ENCODE measurements at regions not wholly inside any gene's neighbourhood (a gene's known extent, or its start where the extent isn't known, plus 50 kb on each side); places are given as distances from the start of the nearest gene placed in this dataset.

DNA sequence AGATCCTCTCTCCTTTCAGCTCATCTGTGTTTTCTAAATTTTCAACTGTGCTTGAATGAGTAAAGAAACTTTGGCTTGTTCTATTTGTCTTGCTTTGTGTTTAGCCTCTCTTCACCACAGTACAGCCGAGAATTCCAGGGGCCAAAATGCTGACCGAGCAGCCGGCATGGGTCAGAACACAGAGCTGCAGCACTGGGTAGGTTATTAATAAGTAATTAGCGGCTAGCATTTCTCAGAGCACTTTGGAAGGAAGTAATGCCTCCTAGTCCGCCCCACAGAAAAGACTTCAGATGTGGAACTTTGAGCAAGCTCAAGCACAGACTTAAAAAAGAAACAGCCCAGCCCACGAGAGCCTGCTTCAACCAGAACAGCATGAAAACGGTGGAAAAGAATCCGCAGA lies 343.9 kb downstream of the ARRDC4 start:
- H3K27me3 ChIP-seq = peaks cover 0 to 18% (median 0%) of the 10 kb centered on the region in 4 donors

GRCh38 chr15:98308117-98308516 lies 340.2 kb upstream of the IGF1R start:
- no peak overlapping the region for H3K27ac ChIP-seq
- no peak for DNase-seq
- peaks cover 0 to 5% (median 0%) of the 10 kb centered on the region in 3 donors for H3K4me1 ChIP-seq
- peaks cover 0 to 8% (median 0%) of the 10 kb centered on the region in 4 donors for H3K27me3 ChIP-seq
- intact Hi-C loops (cut with DNase I) = no loop called here
- TF ChIP-seq POLR2A (IDR thresholded peaks at IDR 0.05) = no peak
- TF ChIP-seq, protein P1, sequence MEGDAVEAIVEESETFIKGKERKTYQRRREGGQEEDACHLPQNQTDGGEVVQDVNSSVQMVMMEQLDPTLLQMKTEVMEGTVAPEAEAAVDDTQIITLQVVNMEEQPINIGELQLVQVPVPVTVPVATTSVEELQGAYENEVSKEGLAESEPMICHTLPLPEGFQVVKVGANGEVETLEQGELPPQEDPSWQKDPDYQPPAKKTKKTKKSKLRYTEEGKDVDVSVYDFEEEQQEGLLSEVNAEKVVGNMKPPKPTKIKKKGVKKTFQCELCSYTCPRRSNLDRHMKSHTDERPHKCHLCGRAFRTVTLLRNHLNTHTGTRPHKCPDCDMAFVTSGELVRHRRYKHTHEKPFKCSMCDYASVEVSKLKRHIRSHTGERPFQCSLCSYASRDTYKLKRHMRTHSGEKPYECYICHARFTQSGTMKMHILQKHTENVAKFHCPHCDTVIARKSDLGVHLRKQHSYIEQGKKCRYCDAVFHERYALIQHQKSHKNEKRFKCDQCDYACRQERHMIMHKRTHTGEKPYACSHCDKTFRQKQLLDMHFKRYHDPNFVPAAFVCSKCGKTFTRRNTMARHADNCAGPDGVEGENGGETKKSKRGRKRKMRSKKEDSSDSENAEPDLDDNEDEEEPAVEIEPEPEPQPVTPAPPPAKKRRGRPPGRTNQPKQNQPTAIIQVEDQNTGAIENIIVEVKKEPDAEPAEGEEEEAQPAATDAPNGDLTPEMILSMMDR (IDR thresholded peaks at IDR 0.05) = no peak
- H3K9me3 ChIP-seq = no peaks in the 10 kb centered on the region
- no peaks in the 10 kb centered on the region for H3K36me3 ChIP-seq
- H3K4me3 ChIP-seq = no peak overlapping the region
- 61 to 82% methylated on average over 3 of the region's 4 CpGs for WGBS, 2 donors

More for the DNA sequence above, 343.9 kb downstream of the ARRDC4 start:
- Histone ChIP-seq H3K36me3 (no peaks in the 10 kb centered on the region), H3K9me3 (no peaks in the 10 kb centered on the region), H3K4me1 (no peaks in the 10 kb centered on the region), H3K4me3 (no peak overlapping the region), H3K27ac (no peak overlapping the region)
- intact Hi-C loops (cut with DNase I) = no loop called here
- WGBS, 2 donors = 52 to 64% methylated on average over 8 of the region's 8 CpGs
- DNase-seq = no peak
- TF ChIP-seq, protein P1 (IDR thresholded peaks at IDR 0.05) = no peak
- no peak for TF ChIP-seq POLR2A (IDR thresholded peaks at IDR 0.05)

DNA sequence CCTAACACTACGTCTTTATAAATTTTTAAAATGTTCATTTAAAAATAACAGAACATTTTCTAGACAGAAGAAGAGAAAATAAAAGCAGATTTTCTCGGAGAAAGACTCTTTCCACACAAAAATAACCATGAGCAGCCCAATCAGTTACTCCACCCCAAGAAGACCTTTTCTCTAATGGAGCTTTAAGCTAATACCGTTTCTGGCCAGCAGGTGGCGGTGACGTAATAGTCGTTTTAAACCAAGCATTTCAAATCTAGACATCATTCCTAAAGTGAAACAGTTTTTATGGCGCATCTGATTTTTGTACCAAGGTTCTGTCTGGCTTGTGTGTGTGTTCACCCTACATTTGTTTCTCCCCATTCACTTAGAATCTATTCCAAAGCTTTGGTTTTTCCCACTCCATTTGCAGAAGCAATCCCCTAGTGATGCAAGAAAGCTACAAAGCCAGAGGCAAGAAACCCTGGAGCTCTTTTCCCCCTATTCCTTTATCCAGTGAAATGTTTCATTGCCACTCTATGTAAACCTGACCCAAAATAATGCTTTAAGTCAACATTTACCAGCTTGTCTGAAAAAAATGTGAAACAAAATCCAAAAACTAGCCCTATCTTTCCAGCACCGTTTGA lies 336.7 kb upstream of the IGF1R start:
- Histone ChIP-seq H3K4me1 (peaks cover 0 to 5% (median 0%) of the 10 kb centered on the region in 3 donors), H3K9me3 (no peaks in the 10 kb centered on the region), H3K36me3 (no peaks in the 10 kb centered on the region), H3K27me3 (no peaks in the 10 kb centered on the region), H3K4me3 (no peak overlapping the region), H3K27ac (no peak overlapping the region)
- intact Hi-C loops (cut with DNase I) = loop anchor here (5.0 kb wide), 1 partner anchor 111 kb away; no protein-coding TSS in a partner anchor
- DNase-seq = no peak
- WGBS, 2 donors = 10 to 11% methylated on average over 8 of the region's 8 CpGs
- TF ChIP-seq, protein P1 (IDR thresholded peaks at IDR 0.05) = peak; percentile 55 to 90 (median 83)
- TF ChIP-seq POLR2A (IDR thresholded peaks at IDR 0.05) = no peak

DNA sequence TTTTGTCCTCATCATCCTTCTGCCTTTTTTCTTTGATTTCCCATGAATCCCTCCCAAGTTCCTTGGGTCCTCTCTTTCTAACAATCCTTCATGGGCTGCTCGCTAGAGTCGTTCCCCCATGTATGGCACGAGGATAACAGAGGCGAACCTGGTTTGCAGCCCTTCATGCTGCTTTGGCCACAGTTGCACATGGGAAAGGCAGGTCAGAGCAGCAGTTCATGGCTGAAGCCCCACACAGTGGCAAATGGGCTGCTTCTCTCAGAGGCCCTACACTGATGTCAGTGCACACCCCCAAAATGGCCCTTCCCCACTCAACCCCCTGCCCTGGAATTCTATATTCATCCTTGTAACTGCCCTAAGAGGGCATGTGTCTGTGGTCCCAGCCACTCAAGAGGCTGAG lies 335.4 kb upstream of the IGF1R start:
- no peak for DNase-seq
- H3K9me3 ChIP-seq = no peaks in the 10 kb centered on the region
- intact Hi-C loops (cut with DNase I) = loop anchor here (5.0 kb wide), 1 partner anchor 109 kb away; no protein-coding TSS in a partner anchor
- H3K4me3 ChIP-seq = no peak overlapping the region
- 55 to 100% methylated on average over 4 of the region's 4 CpGs for WGBS, 2 donors
- H3K36me3 ChIP-seq = no peaks in the 10 kb centered on the region
- TF ChIP-seq, protein P1 (IDR thresholded peaks at IDR 0.05) = no peak
- no peak for TF ChIP-seq POLR2A (IDR thresholded peaks at IDR 0.05)
- no peaks in the 10 kb centered on the region for H3K27me3 ChIP-seq
- peaks cover 0 to 5% (median 0%) of the 10 kb centered on the region in 3 donors for H3K4me1 ChIP-seq
- no peak overlapping the region for H3K27ac ChIP-seq

- TF ChIP-seq, protein P1 (IDR thresholded peaks at IDR 0.05) = no peak
- no peak for TF ChIP-seq POLR2A (IDR thresholded peaks at IDR 0.05)
- no peaks in the 10 kb centered on the region for H3K9me3 ChIP-seq
- H3K4me3 ChIP-seq = no peak overlapping the region
- intact Hi-C loops (cut with DNase I) = no loop called here
- H3K4me1 ChIP-seq = peaks cover 0 to 8% (median 0%) of the 10 kb centered on the region in 3 donors
- H3K27me3 ChIP-seq = no peaks in the 10 kb centered on the region
- H3K27ac ChIP-seq = no peak overlapping the region
- WGBS, 2 donors = 32 to 46% methylated on average over 3 of the region's 3 CpGs
- no peaks in the 10 kb centered on the region for H3K36me3 ChIP-seq
- DNase-seq = no peak
Measured at GRCh38 chr15:98315971-98316370, 332.4 kb upstream of the IGF1R start.

Measured in esophagus squamous epithelium (tissue), 5 donors.